GM21360 (cell line): ENCODE measurements at regions not wholly inside any gene's neighbourhood (a gene's known extent, or its start where the extent isn't known, plus 50 kb on each side); places are given as distances from the start of the nearest gene placed in this dataset.

Experiments
- ATAC-seq: cut with Tn5 transposase; IDR thresholded peaks from one replicate; pipeline ENCODE4 v1.9.1; 2021; ENCODE audit warnings: mild to moderate bottlenecking, moderate library complexity; ENCODE audit not compliant: unreplicated experiment

GRCh38 chr18:1995041-1995612, 576.2 kb downstream of the METTL4 start:
- ATAC-seq = no peak

GRCh38 chr18:1998121-1998520, 573.2 kb downstream of the METTL4 start:
- ATAC-seq = no peak

GRCh38 chr18:1999387-1999786, 571.9 kb downstream of the METTL4 start:
- ATAC-seq = no peak

GRCh38 chr18:2002151-2002550, 569.2 kb downstream of the METTL4 start:
- ATAC-seq = no peak

GRCh38 chr18:2002604-2003003, 568.7 kb downstream of the METTL4 start:
- no peak for ATAC-seq

- ATAC-seq = no peak
These were observed 561.2 kb downstream of the METTL4 start for GRCh38 chr18:2009942-2010697.

- ATAC-seq = no peak
These were observed 544.3 kb downstream of the METTL4 start for GRCh38 chr18:2027016-2027415.

GRCh38 chr18:2027756-2028155, 543.5 kb downstream of the METTL4 start:
- no peak for ATAC-seq

- ATAC-seq = no peak
These were observed 542.3 kb downstream of the METTL4 start for GRCh38 chr18:2028986-2029385.

- ATAC-seq = no peak
These were observed 540.7 kb downstream of the METTL4 start for GRCh38 chr18:2030647-2031046.

GRCh38 chr18:2032036-2032435, 539.3 kb downstream of the METTL4 start:
- no peak for ATAC-seq

GRCh38 chr18:2035056-2035455, 536.2 kb downstream of the METTL4 start:
- no peak for ATAC-seq

- no peak for ATAC-seq
These were observed 535.2 kb downstream of the METTL4 start for GRCh38 chr18:2036086-2036485.

- no peak for ATAC-seq
These were observed 531.0 kb downstream of the METTL4 start for GRCh38 chr18:2040279-2040678.

GRCh38 chr18:2049986-2050385, 521.3 kb downstream of the METTL4 start:
- no peak for ATAC-seq

- no peak for ATAC-seq
These were observed 520.6 kb downstream of the METTL4 start for GRCh38 chr18:2050702-2051201.

- no peak for ATAC-seq
These were observed 517.7 kb downstream of the METTL4 start for GRCh38 chr18:2053490-2054089.

GRCh38 chr18:2059336-2059735, 512.0 kb downstream of the METTL4 start:
- no peak for ATAC-seq

GRCh38 chr18:2060086-2060485, 511.2 kb downstream of the METTL4 start:
- ATAC-seq = no peak

GRCh38 chr18:2070631-2071030, 500.7 kb downstream of the METTL4 start:
- ATAC-seq = no peak

GRCh38 chr18:2075499-2075898, 495.8 kb downstream of the METTL4 start:
- ATAC-seq = no peak

- ATAC-seq = no peak
These were observed 488.6 kb downstream of the METTL4 start for GRCh38 chr18:2082676-2083075.
